HEK293 (cell line): ENCODE measurements at regions not wholly inside any gene's neighbourhood (a gene's known extent, or its start where the extent isn't known, plus 50 kb on each side); places are given as distances from the start of the nearest gene placed in this dataset.

Source experiments
- CTCF ChIP-seq: fragments of 450-650 bp; formaldehyde crosslinking; IDR thresholded peaks from 2 replicates; pipeline ENCODE4 v1.5.1; 2016; ENCODE audit warnings: missing biosample characterization, missing genetic modification characterization
- PATZ1 ChIP-seq: fragments of 450-650 bp; formaldehyde crosslinking; IDR thresholded peaks from 2 replicates; pipeline ENCODE4 v1.5.1; 2016; ENCODE audit warnings: missing biosample characterization, missing genetic modification characterization
- PRDM10 ChIP-seq: fragments of 450-650 bp; formaldehyde crosslinking; IDR thresholded peaks from 2 replicates; pipeline ENCODE4 v1.5.1; 2016; ENCODE audit warnings: missing biosample characterization, missing genetic modification characterization
- REST ChIP-seq: fragments of 450-650 bp; formaldehyde crosslinking; IDR thresholded peaks from 2 replicates; pipeline ENCODE4 v1.5.1; 2016; ENCODE audit warnings: missing biosample characterization, missing genetic modification characterization
- SETDB1 ChIP-seq: IDR thresholded peaks from one replicate; pipeline ENCODE4 v1.6.1; 2017; ENCODE audit warnings: mild to moderate bottlenecking, low read length, moderate library complexity, mixed read lengths; ENCODE audit not compliant: insufficient read length
- SP2 ChIP-seq: fragments of 450-650 bp; formaldehyde crosslinking; IDR thresholded peaks from 2 replicates; pipeline ENCODE4 v1.5.1; 2016; ENCODE audit warnings: missing biosample characterization, missing genetic modification characterization
- TCF7L2 ChIP-seq: IDR thresholded peaks from 2 replicates; pipeline ENCODE4 v1.6.1; 2011; ENCODE audit warnings: low read depth, mild to moderate bottlenecking, inconsistent platforms, low read length, moderate library complexity, borderline replicate concordance
- YY1 ChIP-seq: fragments of 450-650 bp; formaldehyde crosslinking; IDR thresholded peaks from 2 replicates; pipeline ENCODE4 v1.5.1; 2018; ENCODE audit warnings: missing biosample characterization, missing genetic modification characterization
- ZNF280C ChIP-seq: fragments of 450-650 bp; formaldehyde crosslinking; IDR thresholded peaks from 2 replicates; pipeline ENCODE4 v1.5.1; 2016; ENCODE audit warnings: missing biosample characterization, missing genetic modification characterization
- ZNF624 ChIP-seq: fragments of 450-650 bp; formaldehyde crosslinking; IDR thresholded peaks from 2 replicates; pipeline ENCODE4 v1.5.1; 2017; ENCODE audit warnings: missing biosample characterization, missing genetic modification characterization
- ZNF660 ChIP-seq: fragments of 450-650 bp; IDR thresholded peaks from 2 replicates; pipeline ENCODE4 v1.5.1; 2018; ENCODE audit warnings: missing biosample characterization, mild to moderate bottlenecking, missing genetic modification characterization
- ZNF768 ChIP-seq: fragments of 450-650 bp; formaldehyde crosslinking; IDR thresholded peaks from 2 replicates; pipeline ENCODE4 v1.5.1; 2018; ENCODE audit warnings: missing biosample characterization, mild to moderate bottlenecking, missing genetic modification characterization
- ZNF785 ChIP-seq: fragments of 450-650 bp; formaldehyde crosslinking; IDR thresholded peaks from 2 replicates; pipeline ENCODE4 v1.5.1; 2016; ENCODE audit warnings: missing biosample characterization, missing genetic modification characterization

- TF ChIP-seq ZNF280C (tag by site-specific recombination): no peak
- TF ChIP-seq TCF7L2: no peak
- no peak for TF ChIP-seq SETDB1
- no peak for TF ChIP-seq CTCF (tag by site-specific recombination)
- no peak for TF ChIP-seq YY1 (tag by site-specific recombination)
- TF ChIP-seq SP2: no peak
- TF ChIP-seq ZNF660 (tag by site-specific recombination): no peak
- no peak for TF ChIP-seq REST
- no peak for TF ChIP-seq ZNF768 (tag by site-specific recombination)
- TF ChIP-seq ZNF624 (tag by site-specific recombination): no peak
- no peak for TF ChIP-seq ZNF785 (tag by site-specific recombination)
- no peak for TF ChIP-seq PRDM10 (tag by site-specific recombination)
- TF ChIP-seq PATZ1 (tag by site-specific recombination): no peak
Measured at GRCh38 chr9:93776873-93777272, 178.3 kb downstream of the BARX1 start.
